ENCODE measurements at regions not wholly inside any gene's neighbourhood (a gene's known extent, or its start where the extent isn't known, plus 50 kb on each side); places are given as distances from the start of the nearest gene placed in this dataset.

- TF ChIP-seq CTCF (IDR thresholded peaks at IDR 0.05; ENCODE audit: poor library complexity, severe bottlenecking) (no peak), RAD21 (conservative IDR thresholded peaks at IDR 0.05) (no peak), EZH2 (IDR thresholded peaks at IDR 0.05; ENCODE audit: borderline replicate concordance, insufficient read depth, low read length, poor library complexity, severe bottlenecking) (no peak), TAF1 (IDR thresholded peaks at IDR 0.05; ENCODE audit: low read depth) (no peak), MXI1 (conservative IDR thresholded peaks at IDR 0.05; ENCODE audit: poor library complexity, severe bottlenecking) (no peak)
These were observed 330.3 kb upstream of the NPVF start for GRCh38 chr7:25558605-25559004.

All from neural cell (in vitro differentiated cells).